CMK (cell line): ENCODE measurements at regions not wholly inside any gene's neighbourhood (a gene's known extent, or its start where the extent isn't known, plus 50 kb on each side); places are given as distances from the start of the nearest gene placed in this dataset.

ENCODE experiments used
- DNase-seq: peaks from one replicate; pipeline ENCODE4 v3.0.0-alpha.2; 2010; ENCODE audit warnings: low read depth

GRCh38 chr12:123077298-123078119 lies 73.4 kb downstream of the PITPNM2 start:
- no peak for DNase-seq

GRCh38 chr12:123076604-123077297 lies 74.1 kb downstream of the PITPNM2 start:
- DNase-seq: no peak

- DNase-seq: no peak
Observed at GRCh38 chr12:123075646-123076171, 75.2 kb downstream of the PITPNM2 start.

- DNase-seq: no peak
Observed at GRCh38 chr12:123075087-123075645, 75.7 kb downstream of the PITPNM2 start.

- DNase-seq: no peak
Observed at GRCh38 chr12:123073962-123074801, 76.7 kb downstream of the PITPNM2 start.

GRCh38 chr12:123073292-123073691 lies 77.6 kb downstream of the PITPNM2 start:
- DNase-seq: no peak

- DNase-seq: no peak
Observed at GRCh38 chr12:123071857-123072256, 79.0 kb downstream of the PITPNM2 start.

- no peak for DNase-seq
Observed at GRCh38 chr12:123071099-123071800, 79.6 kb downstream of the PITPNM2 start.

- no peak for DNase-seq
Observed at GRCh38 chr12:123070267-123071081, 80.4 kb downstream of the PITPNM2 start.

GRCh38 chr12:123069436-123070266 lies 81.2 kb downstream of the PITPNM2 start:
- DNase-seq: no peak

GRCh38 chr12:123067654-123068053 lies 83.2 kb downstream of the PITPNM2 start:
- no peak for DNase-seq

GRCh38 chr12:123066384-123066710 lies 84.5 kb downstream of the PITPNM2 start:
- no peak for DNase-seq

GRCh38 chr12:123065676-123066383 lies 85.1 kb downstream of the PITPNM2 start:
- no peak for DNase-seq

- DNase-seq: no peak
Observed at GRCh38 chr12:123064885-123065619, 84.6 kb downstream of the ARL6IP4 start.

- DNase-seq: no peak
Observed at GRCh38 chr12:123064366-123064765, 83.9 kb downstream of the ARL6IP4 start.

GRCh38 chr12:123063535-123063934 lies 83.1 kb downstream of the ARL6IP4 start:
- DNase-seq: no peak

- no peak for DNase-seq
Observed at GRCh38 chr12:123062681-123063486, 82.4 kb downstream of the ARL6IP4 start.
